GM19372 (cell line): ENCODE measurements at regions not wholly inside any gene's neighbourhood (a gene's known extent, or its start where the extent isn't known, plus 50 kb on each side); places are given as distances from the start of the nearest gene placed in this dataset.

Experiments used
- ATAC-seq: cut with Tn5 transposase; IDR thresholded peaks from one replicate; pipeline ENCODE4 v1.9.1; 2021; ENCODE audit warnings: mild to moderate bottlenecking, low read depth, moderate library complexity; ENCODE audit not compliant: unreplicated experiment

GRCh38 chr6:14316651-14317386 lies 199.2 kb downstream of the CD83 start:
- no peak for ATAC-seq

GRCh38 chr6:14317387-14317970 lies 199.9 kb downstream of the CD83 start:
- ATAC-seq, result no peak

DNA sequence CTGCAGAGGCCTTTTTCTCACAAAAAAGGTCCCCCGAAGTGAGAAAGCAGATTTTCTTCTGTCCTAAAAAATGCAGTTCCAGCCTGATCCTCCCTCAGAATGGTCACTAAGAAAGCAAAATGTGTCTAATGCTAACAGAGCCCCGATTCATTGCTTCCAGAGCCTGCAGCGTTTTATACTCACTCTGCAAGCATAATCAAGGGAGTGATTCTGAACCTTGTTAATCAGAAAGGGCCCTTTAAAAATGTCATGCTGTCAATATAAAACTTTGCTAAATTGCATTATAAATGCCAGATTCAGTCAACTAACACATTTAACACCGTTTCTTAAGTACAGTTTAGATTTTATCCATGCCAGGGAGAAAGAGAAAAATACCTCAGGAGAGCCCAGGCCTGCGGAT lies 202.8 kb downstream of the CD83 start:
- no peak for ATAC-seq

DNA sequence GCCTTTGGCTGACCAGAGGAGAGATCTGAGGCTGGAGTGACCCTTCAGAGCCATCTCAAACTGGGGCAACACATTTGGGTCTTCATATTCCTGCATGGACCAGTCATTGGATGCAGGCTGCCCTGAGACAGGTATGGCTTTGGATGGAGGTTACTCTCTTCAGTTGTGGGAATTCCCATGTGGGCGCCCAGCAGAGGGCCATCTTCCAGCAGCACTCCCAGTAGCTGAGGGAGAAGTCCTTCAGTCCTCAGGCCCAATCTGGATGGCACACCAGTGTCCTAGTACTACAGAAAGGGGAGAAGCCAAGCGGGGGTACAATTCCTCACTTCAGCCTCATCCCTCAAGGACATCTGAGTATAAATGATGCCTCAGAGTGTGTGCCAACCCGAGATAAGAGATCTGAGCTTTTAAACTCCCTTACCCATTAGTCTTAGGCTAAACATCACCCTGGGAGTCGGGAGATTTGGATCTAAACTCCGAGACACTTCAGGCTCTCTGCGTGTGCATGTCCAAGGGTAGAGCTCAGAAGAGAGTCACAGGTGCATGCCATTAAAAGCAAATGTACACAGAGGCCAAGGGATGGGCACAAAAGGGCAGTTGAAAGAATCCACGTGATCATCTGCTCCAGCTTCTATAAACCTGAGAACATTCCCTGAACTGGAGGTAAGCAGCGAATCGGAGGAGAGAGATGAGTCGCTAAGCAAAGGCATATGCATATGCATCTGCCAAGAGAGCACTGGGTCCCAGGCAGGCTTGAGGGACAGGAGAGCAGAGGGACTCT lies 204.6 kb downstream of the CD83 start:
- no peak for ATAC-seq

- no peak for ATAC-seq
These were observed 205.3 kb downstream of the CD83 start for GRCh38 chr6:14322841-14323240.

DNA sequence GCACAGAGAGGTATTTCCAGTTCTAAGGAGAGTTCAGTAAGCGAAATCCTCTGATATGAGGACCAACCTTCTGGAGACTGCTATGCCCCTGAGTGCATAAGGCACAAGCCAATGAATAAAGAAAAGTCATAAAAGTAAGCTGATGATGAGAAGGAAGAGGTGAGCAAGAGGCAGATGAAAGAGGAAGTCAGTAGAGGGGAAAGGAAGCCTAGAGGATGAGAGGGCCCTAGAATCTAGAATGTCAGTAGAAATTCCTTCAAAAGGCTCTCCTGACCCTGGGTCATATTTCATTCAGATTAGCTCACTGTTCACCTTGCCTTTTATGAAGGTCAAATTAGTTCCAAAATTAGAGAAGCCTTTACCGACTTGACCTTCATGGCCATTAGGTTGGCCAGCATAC lies 209.2 kb downstream of the CD83 start:
- ATAC-seq, result no peak

- no peak for ATAC-seq
These were observed 210.6 kb downstream of the CD83 start for GRCh38 chr6:14328163-14328562.

GRCh38 chr6:14333556-14334305 lies 216.2 kb downstream of the CD83 start:
- no peak for ATAC-seq

DNA sequence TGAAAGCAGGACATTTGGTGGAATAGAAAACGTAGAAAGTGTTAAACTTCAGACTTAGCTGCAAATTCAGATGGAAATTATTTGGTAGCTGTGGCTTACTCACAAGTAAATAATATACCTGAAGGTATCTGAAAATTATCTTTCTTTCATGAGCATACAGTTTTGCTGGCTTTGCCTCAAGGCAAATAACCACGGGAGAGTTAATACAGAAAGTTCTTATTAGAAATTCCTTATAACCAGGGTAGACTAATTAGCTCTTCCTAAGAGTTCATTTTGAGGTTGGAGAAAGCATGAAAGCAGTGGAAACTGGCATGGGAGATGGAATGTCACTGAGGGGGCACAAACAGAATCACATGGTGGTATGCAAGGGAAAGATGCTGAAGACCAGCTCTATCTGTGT lies 217.5 kb downstream of the CD83 start:
- ATAC-seq, result no peak

DNA sequence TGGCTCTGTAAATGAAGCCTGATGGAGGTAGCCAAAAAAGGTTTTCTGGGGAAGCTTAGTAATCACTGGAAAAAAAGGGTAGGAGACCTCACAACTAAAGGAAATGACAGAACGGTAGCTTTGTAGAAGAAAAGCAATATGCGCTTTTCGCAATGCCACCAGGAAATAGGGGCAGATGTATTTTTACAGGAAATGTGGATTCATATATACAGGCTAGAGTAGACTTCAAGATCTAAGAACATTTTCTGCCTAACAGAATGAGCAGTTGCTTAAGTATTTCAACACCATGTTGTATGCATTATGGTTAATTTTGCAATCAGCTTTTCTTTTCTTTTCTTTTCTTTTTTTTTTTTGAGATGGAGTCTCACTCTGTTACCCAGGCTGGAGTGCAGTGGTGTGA lies 219.6 kb downstream of the CD83 start:
- ATAC-seq, result no peak

- ATAC-seq, result no peak
These were observed 221.6 kb downstream of the CD83 start for GRCh38 chr6:14339172-14339571.

- no peak for ATAC-seq
These were observed 222.4 kb downstream of the CD83 start for GRCh38 chr6:14339711-14340584.

GRCh38 chr6:14344486-14344885 lies 226.9 kb downstream of the CD83 start:
- no peak for ATAC-seq

- no peak for ATAC-seq
These were observed 230.8 kb downstream of the CD83 start for GRCh38 chr6:14348389-14348788.

GRCh38 chr6:14349507-14349906 lies 231.9 kb downstream of the CD83 start:
- no peak for ATAC-seq

DNA sequence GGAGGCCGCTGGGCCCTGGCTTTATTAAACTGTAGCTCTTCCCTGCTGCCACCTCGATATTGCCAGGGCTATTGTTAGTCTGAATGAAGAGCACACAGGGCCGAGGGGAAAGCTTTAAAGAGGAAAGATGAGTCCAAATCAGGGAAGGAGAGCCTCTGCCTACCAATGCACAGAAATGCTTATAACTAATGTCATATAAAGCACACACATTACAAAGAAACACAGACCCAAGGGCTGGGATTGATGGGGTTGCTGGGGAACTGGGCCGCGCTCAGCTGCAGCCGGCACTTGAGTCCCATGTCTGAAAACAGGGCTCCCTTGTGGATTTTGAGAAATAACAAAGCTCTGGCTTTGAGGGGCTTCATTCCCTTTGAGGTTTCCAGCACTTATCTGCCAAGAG lies 232.6 kb downstream of the CD83 start:
- ATAC-seq, result no peak

- ATAC-seq, result no peak
These were observed 235.7 kb downstream of the CD83 start for GRCh38 chr6:14353281-14353680.

GRCh38 chr6:14353798-14354197 lies 236.2 kb downstream of the CD83 start:
- ATAC-seq, result no peak

- ATAC-seq, result no peak
These were observed 237.5 kb downstream of the CD83 start for GRCh38 chr6:14354919-14355572.

GRCh38 chr6:14359438-14359837 lies 241.9 kb downstream of the CD83 start:
- ATAC-seq, result no peak
